ENCODE measurements at regions not wholly inside any gene's neighbourhood (a gene's known extent, or its start where the extent isn't known, plus 50 kb on each side); places are given as distances from the start of the nearest gene placed in this dataset.

DNA sequence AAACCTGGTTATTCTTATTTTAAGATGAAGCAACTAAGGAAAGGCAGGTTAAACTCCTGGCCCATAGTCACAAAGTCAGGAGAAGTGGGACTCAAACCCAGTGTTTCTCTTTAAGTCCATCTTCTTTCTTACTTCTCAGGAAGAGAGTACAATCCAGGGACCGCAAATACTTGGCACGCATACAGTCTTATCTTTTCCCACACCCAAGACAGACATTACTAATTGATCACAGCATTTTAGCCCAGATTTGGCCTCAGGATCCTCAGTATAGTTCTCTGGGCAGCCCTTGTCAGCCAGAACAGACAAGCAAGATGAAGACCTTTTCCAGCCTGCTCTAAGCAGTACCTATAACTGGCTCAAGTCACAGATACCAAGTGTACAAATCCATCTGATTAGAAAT lies 125.5 kb upstream of the RAI14 start:
- DNase-seq (ENCODE audit: insufficient read length, low spot score), result no peak
- FAIRE-seq, result no peak
- TF ChIP-seq, protein P1, sequence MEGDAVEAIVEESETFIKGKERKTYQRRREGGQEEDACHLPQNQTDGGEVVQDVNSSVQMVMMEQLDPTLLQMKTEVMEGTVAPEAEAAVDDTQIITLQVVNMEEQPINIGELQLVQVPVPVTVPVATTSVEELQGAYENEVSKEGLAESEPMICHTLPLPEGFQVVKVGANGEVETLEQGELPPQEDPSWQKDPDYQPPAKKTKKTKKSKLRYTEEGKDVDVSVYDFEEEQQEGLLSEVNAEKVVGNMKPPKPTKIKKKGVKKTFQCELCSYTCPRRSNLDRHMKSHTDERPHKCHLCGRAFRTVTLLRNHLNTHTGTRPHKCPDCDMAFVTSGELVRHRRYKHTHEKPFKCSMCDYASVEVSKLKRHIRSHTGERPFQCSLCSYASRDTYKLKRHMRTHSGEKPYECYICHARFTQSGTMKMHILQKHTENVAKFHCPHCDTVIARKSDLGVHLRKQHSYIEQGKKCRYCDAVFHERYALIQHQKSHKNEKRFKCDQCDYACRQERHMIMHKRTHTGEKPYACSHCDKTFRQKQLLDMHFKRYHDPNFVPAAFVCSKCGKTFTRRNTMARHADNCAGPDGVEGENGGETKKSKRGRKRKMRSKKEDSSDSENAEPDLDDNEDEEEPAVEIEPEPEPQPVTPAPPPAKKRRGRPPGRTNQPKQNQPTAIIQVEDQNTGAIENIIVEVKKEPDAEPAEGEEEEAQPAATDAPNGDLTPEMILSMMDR (IDR thresholded peaks at IDR 0.05; ENCODE audit: insufficient read depth, missing control alignments), result no peak

DNA sequence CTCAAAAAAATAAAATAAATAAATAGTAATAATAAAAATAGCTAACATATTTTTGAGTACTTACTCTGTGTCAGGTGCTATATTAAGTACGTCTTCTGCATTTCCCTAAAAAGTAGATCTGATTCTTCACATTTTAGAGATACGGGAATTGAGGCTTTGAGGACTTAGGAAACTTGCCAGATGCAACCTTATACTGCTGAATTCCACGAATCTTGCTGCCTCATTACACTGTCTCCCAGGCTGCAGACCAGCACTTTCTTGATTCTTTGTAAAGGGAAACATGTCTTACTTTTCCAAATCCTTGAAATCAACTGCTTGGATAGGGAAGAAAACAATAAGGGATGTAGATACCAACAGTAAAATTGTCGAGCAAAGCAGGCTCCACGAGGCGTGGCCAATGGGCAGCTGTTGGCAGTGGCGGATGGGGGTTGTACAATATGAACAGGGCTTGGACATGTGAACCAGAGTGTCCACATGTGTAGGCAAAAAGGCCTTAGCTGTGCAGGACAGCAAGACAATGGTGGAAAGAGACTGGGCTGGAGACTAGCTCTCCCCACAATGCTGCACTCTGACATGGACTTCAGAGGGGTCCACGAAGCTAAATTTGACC lies 124.3 kb upstream of the RAI14 start:
- TF ChIP-seq, protein P1 (IDR thresholded peaks at IDR 0.05; ENCODE audit: insufficient read depth, missing control alignments), result no peak
- no peak for FAIRE-seq

DNA sequence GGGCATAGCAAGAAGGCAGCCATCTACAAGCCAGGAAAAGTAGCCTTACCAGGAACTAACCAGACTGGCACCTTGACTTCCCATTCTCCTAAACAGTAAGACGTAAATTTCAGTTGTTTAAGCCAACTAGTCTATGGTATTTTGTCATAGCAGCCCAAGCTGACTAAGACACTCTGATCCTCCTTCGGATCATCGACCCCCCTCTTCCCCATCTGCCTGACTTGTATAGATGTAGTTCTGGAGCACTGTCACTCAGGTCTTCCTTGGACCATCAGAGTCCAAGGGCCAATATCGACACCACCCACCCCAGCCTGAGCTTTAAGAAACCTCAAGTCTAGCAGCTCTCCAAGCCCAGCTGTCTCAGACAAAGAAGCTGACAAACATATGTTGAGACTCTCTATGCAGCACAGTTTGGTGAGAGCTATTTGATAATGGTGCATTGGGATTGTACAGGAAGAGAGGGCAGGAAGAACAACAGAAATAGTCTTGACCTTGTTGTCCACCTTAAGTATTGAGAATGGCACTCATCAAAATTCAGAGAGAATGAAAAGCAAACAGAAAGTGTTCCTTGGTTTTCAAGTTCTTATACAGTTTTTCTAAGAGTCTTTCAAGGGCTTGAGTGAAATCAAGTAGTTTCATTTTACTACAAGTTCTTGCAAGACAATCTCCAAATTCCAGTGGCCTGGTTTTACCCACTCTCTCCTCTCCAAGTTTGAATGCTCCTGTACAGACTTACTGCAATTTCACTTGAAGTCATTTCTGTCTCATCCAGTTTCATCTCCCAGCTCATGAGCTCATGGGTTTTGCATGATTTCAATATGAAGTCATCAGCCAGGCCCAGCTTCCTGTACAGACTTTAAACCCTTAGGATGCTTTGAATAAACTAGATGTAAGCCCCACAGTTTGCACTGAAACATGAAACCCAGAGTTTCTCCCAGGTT lies 122.3 kb upstream of the RAI14 start:
- DNase-seq (ENCODE audit: insufficient read length, low spot score) (no peak), FAIRE-seq (no peak)
- TF ChIP-seq, protein P1 (IDR thresholded peaks at IDR 0.05; ENCODE audit: insufficient read depth, missing control alignments), result no peak

More for the DNA sequence above, 124.3 kb upstream of the RAI14 start:
- no peak for DNase-seq (ENCODE audit: insufficient read length, low spot score)

DNA sequence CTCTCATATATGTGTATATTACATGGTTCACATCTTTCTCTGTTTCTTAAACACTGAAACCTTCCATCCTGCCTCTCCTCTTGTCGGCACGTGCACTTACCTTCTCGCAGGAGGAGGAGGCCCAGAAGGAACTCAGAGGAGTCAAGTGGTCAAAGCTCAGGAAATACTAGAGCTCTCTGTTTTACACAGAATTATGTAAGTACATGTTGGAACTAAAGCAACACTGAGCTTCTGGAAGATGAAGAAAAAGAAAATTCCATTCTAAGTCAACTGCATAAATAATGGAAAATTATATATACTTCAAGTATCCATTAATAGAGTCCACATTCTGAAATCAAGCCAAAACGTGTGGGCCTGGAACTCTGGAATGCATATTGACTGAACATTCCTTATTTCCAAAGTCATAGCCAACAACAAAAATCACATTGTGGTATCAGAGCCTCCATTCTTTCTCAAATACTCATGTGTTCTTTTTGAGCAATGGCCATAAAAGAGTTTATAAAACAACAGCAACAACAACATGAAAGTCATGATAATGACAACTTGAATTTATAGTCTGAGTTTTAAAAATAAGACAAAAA lies 121.5 kb upstream of the RAI14 start:
- FAIRE-seq (no peak), DNase-seq (ENCODE audit: insufficient read length, low spot score) (no peak)
- TF ChIP-seq, protein P1 (IDR thresholded peaks at IDR 0.05; ENCODE audit: insufficient read depth, missing control alignments), result no peak

DNA sequence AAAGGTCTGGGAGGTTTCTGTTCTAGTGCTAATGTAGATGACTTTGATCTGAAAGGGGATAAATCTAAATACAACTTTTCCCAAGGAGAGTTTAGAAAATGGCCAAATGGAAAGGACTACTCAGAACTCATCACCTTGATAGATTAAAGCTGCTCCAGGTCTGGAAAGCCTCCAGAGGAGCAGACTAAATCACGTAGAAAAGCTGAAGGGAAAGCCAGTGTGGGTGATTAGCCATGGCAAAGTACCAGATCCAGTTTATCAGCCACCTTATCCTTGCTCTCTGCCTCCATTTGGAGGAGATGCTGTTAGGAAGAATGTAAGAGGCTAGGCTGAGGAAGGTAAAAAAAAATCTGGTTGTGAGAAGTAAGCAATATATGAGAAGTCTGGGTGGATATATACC lies 120.7 kb upstream of the RAI14 start:
- no peak for DNase-seq (ENCODE audit: insufficient read length, low spot score)
- TF ChIP-seq, protein P1 (IDR thresholded peaks at IDR 0.05; ENCODE audit: insufficient read depth, missing control alignments), result no peak
- FAIRE-seq, result no peak

DNA sequence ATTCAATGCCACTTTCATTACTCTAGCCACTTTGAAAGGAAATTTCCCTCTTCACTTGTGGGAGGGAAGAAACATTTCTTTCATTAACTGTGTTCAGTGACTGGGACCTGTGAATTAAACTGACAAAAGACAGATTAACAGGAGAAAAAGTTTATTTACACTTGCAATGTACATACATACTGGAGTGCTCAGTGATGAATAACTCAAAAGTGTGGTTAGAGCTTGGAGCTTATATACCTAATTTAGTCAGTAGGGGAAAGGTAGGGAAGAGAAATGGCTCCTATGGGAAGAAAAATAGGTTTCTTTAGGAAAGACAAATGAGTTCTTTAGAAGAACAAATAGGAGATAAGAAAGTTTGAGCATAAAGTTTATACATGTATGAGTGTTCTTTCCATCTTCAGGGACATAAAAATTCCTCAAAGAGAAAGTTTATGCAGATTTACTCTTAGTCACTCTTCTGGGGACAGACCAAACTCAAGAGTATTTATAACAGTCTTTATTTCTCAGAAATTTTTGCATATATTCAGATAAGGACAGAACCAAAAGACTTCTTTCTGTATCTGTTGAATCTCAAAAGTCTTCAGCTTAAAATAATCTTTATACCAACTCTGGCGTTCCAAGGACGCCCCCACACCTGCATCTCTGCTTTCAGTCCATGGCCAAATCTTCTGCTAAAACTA lies 120.0 kb upstream of the RAI14 start:
- FAIRE-seq (no peak), DNase-seq (ENCODE audit: insufficient read length, low spot score) (no peak)
- TF ChIP-seq, protein P1 (IDR thresholded peaks at IDR 0.05; ENCODE audit: insufficient read depth, missing control alignments), result no peak
